Activated CD4-positive, alpha-beta T cell treated with anti-CD3 and anti-CD28 coated beads for 48 hours (primary cell): ENCODE measurements at regions not wholly inside any gene's neighbourhood (a gene's known extent, or its start where the extent isn't known, plus 50 kb on each side); places are given as distances from the start of the nearest gene placed in this dataset.
"Not testable (repeated sequence)": the region's sequence is repeated elsewhere in the genome, so short reads cannot be mapped to it uniquely, and the experiment has no call there.

ENCODE experiments used
- DNase-seq: peaks from one replicate; pipeline ENCODE4 v3.0.0-alpha.2; 2020

GRCh38 chr11:44361813-44362212 is 51.9 kb upstream of the ALX4 start:
- DNase-seq, result no peak

- DNase-seq, result no peak
Measured at GRCh38 chr11:44363116-44363515, 53.2 kb upstream of the ALX4 start.

GRCh38 chr11:44364596-44364995 is 54.7 kb upstream of the ALX4 start:
- no peak for DNase-seq

- no peak for DNase-seq
Measured at GRCh38 chr11:44365616-44366015, 55.7 kb upstream of the ALX4 start.

- DNase-seq, result no peak
Measured at GRCh38 chr11:44366026-44366425, 56.1 kb upstream of the ALX4 start.

GRCh38 chr11:44366741-44367140 is 56.8 kb upstream of the ALX4 start:
- DNase-seq, result no peak

- no peak for DNase-seq
Measured at GRCh38 chr11:44367452-44367851, 57.5 kb upstream of the ALX4 start.

- no peak for DNase-seq
Measured at GRCh38 chr11:44368886-44369285, 58.9 kb upstream of the ALX4 start.

GRCh38 chr11:44371042-44371441 is 61.1 kb upstream of the ALX4 start:
- DNase-seq, result not testable (repeated sequence)

GRCh38 chr11:44371706-44372105 is 61.8 kb upstream of the ALX4 start:
- DNase-seq, result no peak

GRCh38 chr11:44372989-44373388 is 63.0 kb upstream of the ALX4 start:
- DNase-seq, result no peak

- DNase-seq, result no peak
Measured at GRCh38 chr11:44374001-44374400, 64.1 kb upstream of the ALX4 start.

- DNase-seq, result no peak
Measured at GRCh38 chr11:44376423-44376822, 66.5 kb upstream of the ALX4 start.

- DNase-seq, result no peak
Measured at GRCh38 chr11:44377121-44377520, 67.2 kb upstream of the ALX4 start.

GRCh38 chr11:44377914-44378321 is 68.0 kb upstream of the ALX4 start:
- DNase-seq, result no peak

GRCh38 chr11:44379141-44380008 is 69.4 kb upstream of the ALX4 start:
- DNase-seq, result no peak

- no peak for DNase-seq
Measured at GRCh38 chr11:44380009-44380313, 70.0 kb upstream of the ALX4 start.

- no peak for DNase-seq
Measured at GRCh38 chr11:44380820-44381219, 70.9 kb upstream of the ALX4 start.

GRCh38 chr11:44381261-44381660 is 71.3 kb upstream of the ALX4 start:
- DNase-seq, result no peak

GRCh38 chr11:44382118-44382517 is 72.2 kb upstream of the ALX4 start:
- no peak for DNase-seq

- DNase-seq, result no peak
Measured at GRCh38 chr11:44382656-44383240, 72.8 kb upstream of the ALX4 start.

GRCh38 chr11:44383246-44383645 is 73.3 kb upstream of the ALX4 start:
- DNase-seq, result no peak

- DNase-seq, result no peak
Measured at GRCh38 chr11:44387415-44387814, 77.5 kb upstream of the ALX4 start.

- DNase-seq, result no peak
Measured at GRCh38 chr11:44387825-44388224, 77.9 kb upstream of the ALX4 start.
